ENCODE measurements at regions not wholly inside any gene's neighbourhood (a gene's known extent, or its start where the extent isn't known, plus 50 kb on each side); places are given as distances from the start of the nearest gene placed in this dataset.

- Histone ChIP-seq H3K27me3 (ENCODE audit: insufficient read depth, low read length) (no peaks in the 10 kb centered on the region), H3K79me2 (ENCODE audit: insufficient read depth, low read length) (no peaks in the 10 kb centered on the region), H3K4me3 (ENCODE audit: low read depth, low read length, poor library complexity, severe bottlenecking) (no peak overlapping the region), H3F3A (ENCODE audit: insufficient read depth, low read length) (no peaks in the 10 kb centered on the region), H3K9ac (ENCODE audit: low read length) (no peak overlapping the region), H3K4me2 (ENCODE audit: low read length) (no peak overlapping the region), H2AFZ (ENCODE audit: low read length) (no peak overlapping the region), H3K4me1 (ENCODE audit: insufficient read depth, low read length, severe bottlenecking) (no peaks in the 10 kb centered on the region), H4K20me1 (ENCODE audit: insufficient read depth, low read length) (no peaks in the 10 kb centered on the region), H3K36me3 (ENCODE audit: insufficient read depth, low read length) (no peaks in the 10 kb centered on the region), H3K9me2 (ENCODE audit: low read depth, low read length) (no peaks in the 10 kb centered on the region), H3K9me3 (ENCODE audit: low read length) (no peaks in the 10 kb centered on the region), H3K27ac (ENCODE audit: low read depth, low read length, poor library complexity, severe bottlenecking) (no peak overlapping the region)
- no peak for TF ChIP-seq EZH2 (IDR thresholded peaks at IDR 0.05; ENCODE audit: borderline replicate concordance, low read length)
- TF ChIP-seq CTCF (IDR thresholded peaks at IDR 0.05; ENCODE audit: low read length), result no peak
Measured at GRCh38 chr5:5583023-5583765, 160.7 kb downstream of the ICE1 start.

GRCh38 chr5:5581080-5581479 is 158.6 kb downstream of the ICE1 start:
- H3K4me1 ChIP-seq (ENCODE audit: insufficient read depth, low read length, severe bottlenecking), result no peaks in the 10 kb centered on the region
- H4K20me1 ChIP-seq (ENCODE audit: insufficient read depth, low read length), result no peaks in the 10 kb centered on the region
- no peaks in the 10 kb centered on the region for H3K9me3 ChIP-seq (ENCODE audit: low read length)
- no peak overlapping the region for H3K9ac ChIP-seq (ENCODE audit: low read length)
- H3K4me3 ChIP-seq (ENCODE audit: low read depth, low read length, poor library complexity, severe bottlenecking), result no peak overlapping the region
- H3K27ac ChIP-seq (ENCODE audit: low read depth, low read length, poor library complexity, severe bottlenecking), result no peak overlapping the region
- no peaks in the 10 kb centered on the region for H3K27me3 ChIP-seq (ENCODE audit: insufficient read depth, low read length)
- H3K9me2 ChIP-seq (ENCODE audit: low read depth, low read length), result no peaks in the 10 kb centered on the region
- H3F3A ChIP-seq (ENCODE audit: insufficient read depth, low read length), result no peaks in the 10 kb centered on the region
- H3K4me2 ChIP-seq (ENCODE audit: low read length), result no peak overlapping the region
- TF ChIP-seq EZH2 (IDR thresholded peaks at IDR 0.05; ENCODE audit: borderline replicate concordance, low read length) (no peak), CTCF (IDR thresholded peaks at IDR 0.05; ENCODE audit: low read length) (no peak)
- no peaks in the 10 kb centered on the region for H3K36me3 ChIP-seq (ENCODE audit: insufficient read depth, low read length)
- H2AFZ ChIP-seq (ENCODE audit: low read length), result no peak overlapping the region
- no peaks in the 10 kb centered on the region for H3K79me2 ChIP-seq (ENCODE audit: insufficient read depth, low read length)

GRCh38 chr5:5576744-5577143 is 154.3 kb downstream of the ICE1 start:
- Histone ChIP-seq H3K27ac (ENCODE audit: low read depth, low read length, poor library complexity, severe bottlenecking) (no peak overlapping the region), H3K79me2 (ENCODE audit: insufficient read depth, low read length) (no peaks in the 10 kb centered on the region), H3K9me3 (ENCODE audit: low read length) (no peaks in the 10 kb centered on the region), H3K4me3 (ENCODE audit: low read depth, low read length, poor library complexity, severe bottlenecking) (no peak overlapping the region), H3K9ac (ENCODE audit: low read length) (no peak overlapping the region), H3K27me3 (ENCODE audit: insufficient read depth, low read length) (no peaks in the 10 kb centered on the region), H2AFZ (ENCODE audit: low read length) (no peak overlapping the region), H4K20me1 (ENCODE audit: insufficient read depth, low read length) (no peaks in the 10 kb centered on the region), H3K4me2 (ENCODE audit: low read length) (no peak overlapping the region), H3K4me1 (ENCODE audit: insufficient read depth, low read length, severe bottlenecking) (no peaks in the 10 kb centered on the region), H3F3A (ENCODE audit: insufficient read depth, low read length) (no peaks in the 10 kb centered on the region), H3K36me3 (ENCODE audit: insufficient read depth, low read length) (no peaks in the 10 kb centered on the region), H3K9me2 (ENCODE audit: low read depth, low read length) (no peaks in the 10 kb centered on the region)
- TF ChIP-seq EZH2 (IDR thresholded peaks at IDR 0.05; ENCODE audit: borderline replicate concordance, low read length), result no peak
- TF ChIP-seq CTCF (IDR thresholded peaks at IDR 0.05; ENCODE audit: low read length), result no peak
